GM06990 (cell line): ENCODE measurements at regions not wholly inside any gene's neighbourhood (a gene's known extent, or its start where the extent isn't known, plus 50 kb on each side); places are given as distances from the start of the nearest gene placed in this dataset.

ENCODE experiments used
- DNase-seq: peaks from one replicate; pipeline ENCODE4 v3.0.0-alpha.2; 2011; ENCODE audit not compliant: insufficient read length; ENCODE audit errors: extremely low read depth
- H3K27me3 ChIP-seq: replicated peaks from 2 replicates; pipeline ENCODE4 v1.6.0; 2011; ENCODE audit warnings: low read length; ENCODE audit not compliant: control insufficient read depth, insufficient read depth
- H3K36me3 ChIP-seq: 2 replicates; pipeline ENCODE4 v1.5.1; 2011; ENCODE audit warnings: low read length; ENCODE audit not compliant: control insufficient read depth, insufficient read depth
- H3K4me3 ChIP-seq: replicated peaks from 2 replicates; pipeline ENCODE4 v1.5.1; 2011; ENCODE audit warnings: low read depth, mild to moderate bottlenecking, control low read depth, low read length
- CTCF ChIP-seq: IDR thresholded peaks from 2 replicates; pipeline ENCODE4 v1.5.1; 2011; ENCODE audit warnings: low read length, control low read depth, mild to moderate bottlenecking, inconsistent platforms; ENCODE audit not compliant: insufficient read depth, poor library complexity, severe bottlenecking

DNA sequence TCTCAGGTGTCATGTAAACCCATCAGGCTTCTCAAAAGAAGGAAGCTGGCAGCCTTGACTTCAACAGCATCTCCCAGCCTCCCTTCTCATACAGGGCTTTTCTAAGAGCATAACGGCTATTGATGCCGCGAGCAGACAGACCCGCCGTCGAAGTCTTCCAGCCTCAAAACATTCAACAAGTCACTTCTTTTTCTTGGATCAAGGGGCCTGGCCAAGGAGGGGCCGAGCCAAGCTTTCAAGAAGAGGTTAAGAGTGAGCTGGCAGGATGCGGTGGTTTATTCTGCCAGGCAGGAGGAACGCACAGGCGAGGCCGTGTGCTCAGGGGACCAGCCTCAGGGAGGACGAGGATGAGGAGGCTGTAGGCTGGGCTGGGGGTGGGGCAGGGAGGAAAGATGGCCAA, 102.9 kb upstream of the RFLNA start:
- no peak for DNase-seq
- no peak overlapping the region for H3K4me3 ChIP-seq
- H3K27me3 ChIP-seq: no peaks in the 10 kb centered on the region; the same call in 1 of the 2 replicates
- TF ChIP-seq CTCF: no peak
- no peaks in the 10 kb centered on the region for H3K36me3 ChIP-seq

- Histone ChIP-seq H3K36me3 (no peaks in the 10 kb centered on the region), H3K27me3 (no peaks in the 10 kb centered on the region), H3K4me3 (no peak overlapping the region)
- TF ChIP-seq CTCF: no peak
- DNase-seq: no peak
Measured at GRCh38 chr12:124194264-124194892, 100.5 kb upstream of the RFLNA start.

- no peaks in the 10 kb centered on the region for H3K27me3 ChIP-seq
- no peaks in the 10 kb centered on the region for H3K36me3 ChIP-seq
- no peak overlapping the region for H3K4me3 ChIP-seq
- TF ChIP-seq CTCF: no peak
- DNase-seq: no peak
Measured at GRCh38 chr12:124194893-124195566, 99.9 kb upstream of the RFLNA start.

DNA sequence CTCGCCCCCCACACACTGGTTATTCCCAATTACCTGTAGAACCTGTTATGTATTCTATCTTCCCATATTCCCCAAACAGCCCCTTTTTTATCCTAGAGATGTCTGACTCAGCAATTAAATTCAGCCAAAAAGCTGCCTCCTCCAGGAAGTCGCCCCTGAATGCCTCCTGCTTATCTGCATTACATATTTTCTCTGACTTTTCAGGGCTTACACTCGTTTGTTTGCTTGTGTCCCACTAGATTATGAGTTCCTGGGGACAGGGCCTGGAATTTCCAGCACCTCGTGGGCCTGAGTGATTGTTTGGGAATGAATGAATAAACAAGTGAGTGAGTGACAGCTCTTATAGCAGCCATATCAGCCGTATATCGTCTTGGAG, 99.3 kb upstream of the RFLNA start:
- no peak overlapping the region for H3K4me3 ChIP-seq
- no peak for TF ChIP-seq CTCF
- no peaks in the 10 kb centered on the region for H3K36me3 ChIP-seq
- no peak for DNase-seq
- no peaks in the 10 kb centered on the region for H3K27me3 ChIP-seq

DNA sequence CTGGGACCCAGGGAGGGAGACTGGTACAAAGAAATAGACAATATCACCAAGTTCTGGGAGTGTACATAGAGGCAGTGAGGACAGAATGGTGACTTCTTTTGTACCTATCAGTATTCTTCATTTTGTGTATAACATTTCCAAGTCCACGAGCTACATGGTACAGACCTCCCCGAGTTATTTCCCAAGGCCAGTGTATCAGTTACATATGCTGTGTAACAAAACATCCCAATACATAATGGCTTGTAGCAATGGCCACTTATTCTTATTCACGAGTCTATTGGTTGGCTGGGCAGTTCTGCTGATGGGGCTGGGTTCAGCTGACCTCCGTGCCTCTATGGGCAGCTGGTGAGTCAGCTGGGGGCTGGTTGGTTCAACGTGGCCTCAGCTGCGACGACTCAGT, 98.7 kb upstream of the RFLNA start:
- Histone ChIP-seq H3K4me3 (no peak overlapping the region), H3K36me3 (no peaks in the 10 kb centered on the region), H3K27me3 (no peaks in the 10 kb centered on the region)
- DNase-seq: no peak
- no peak for TF ChIP-seq CTCF
